ENCODE measurements at regions not wholly inside any gene's neighbourhood (a gene's known extent, or its start where the extent isn't known, plus 50 kb on each side); places are given as distances from the start of the nearest gene placed in this dataset.

DNA sequence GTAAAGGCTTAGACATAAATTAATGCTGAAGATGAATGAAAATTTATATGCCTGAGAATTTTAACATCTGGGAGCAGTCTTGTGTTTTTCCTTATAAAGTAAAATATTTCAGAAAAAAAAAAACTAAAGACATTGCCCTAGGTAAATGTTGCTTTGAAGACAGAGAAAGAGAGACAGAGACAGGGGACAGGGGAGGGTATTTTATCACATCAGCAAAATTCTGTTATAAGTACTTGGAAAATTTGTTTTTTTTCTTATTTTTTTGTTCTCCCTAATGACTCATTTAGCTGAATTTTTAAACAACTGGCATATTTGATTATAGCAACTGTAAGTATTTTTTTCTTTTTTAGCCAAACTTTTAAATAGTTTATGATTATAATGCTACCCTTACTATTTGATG, 1540.6 kb upstream of the GBE1 start:
- DNase-seq (no peak), ATAC-seq (replicated peaks in 1 of 4) (no peak)
- no peaks in the 10 kb centered on the region for H3K4me1 ChIP-seq (ENCODE audit: control insufficient read depth in 1 of 2, extremely low read depth in 1 of 2, insufficient read depth in 2 of 2, low read length in 2 of 2)
- ChIA-PET POLR2A (no interaction called here), CTCF (no interaction called here)
- H3K4me1 Mint-ChIP-seq, result no peaks in the 10 kb centered on the region
- no peak overlapping the region for H3K4me3 ChIP-seq (ENCODE audit: control insufficient read depth in 1 of 2, extremely low read depth in 1 of 2, low read length in 1 of 2)
- H3K27ac ChIP-seq (ENCODE audit: low read length), result no peak overlapping the region
- no peaks in the 10 kb centered on the region for H3K27me3 ChIP-seq (replicated peaks in 1 of 2; ENCODE audit: control insufficient read depth in 2 of 2, extremely low read depth in 1 of 2, insufficient read depth in 2 of 2, low read length in 1 of 2)
- H3K27ac Mint-ChIP-seq, result no peak overlapping the region
- H3K4me3 Mint-ChIP-seq, result no peak overlapping the region
- no peaks in the 10 kb centered on the region for H3K27me3 Mint-ChIP-seq
- H3K9me3 Mint-ChIP-seq, result peaks cover 6 to 29% (median 11%) of the 10 kb centered on the region in 3 donors
- no peaks in the 10 kb centered on the region for H3K36me3 Mint-ChIP-seq
- H3K9me3 ChIP-seq, result no peaks in the 10 kb centered on the region
- no peaks in the 10 kb centered on the region for H3K36me3 ChIP-seq (ENCODE audit: control insufficient read depth in 2 of 2, extremely low read depth in 1 of 2, insufficient read depth in 1 of 2, low read length in 1 of 2)

DNA sequence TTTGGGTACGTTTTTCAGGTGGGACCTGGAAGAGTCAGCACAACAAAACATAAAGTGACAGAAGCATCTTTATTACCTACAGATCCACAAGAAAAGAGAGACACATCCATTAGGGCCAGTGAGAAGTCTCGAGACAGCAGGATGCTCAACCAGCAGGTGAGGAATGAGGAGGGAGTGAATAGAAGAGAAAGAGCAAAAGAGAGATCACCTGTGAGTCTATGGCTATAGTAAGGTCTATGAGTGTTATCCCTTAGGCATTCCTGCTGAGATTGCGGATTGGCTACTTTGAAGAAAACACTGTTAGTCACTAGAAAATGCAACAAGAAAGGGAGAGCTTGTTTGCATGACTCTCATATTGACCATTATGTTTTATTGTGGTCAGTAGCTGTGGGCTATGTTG, 1556.2 kb upstream of the GBE1 start:
- POLR2A ChIA-PET, result no interaction called here
- Histone ChIP-seq H3K4me3 (ENCODE audit: control insufficient read depth in 1 of 2, extremely low read depth in 1 of 2, low read length in 1 of 2) (no peak overlapping the region), H3K4me1 (ENCODE audit: control insufficient read depth in 1 of 2, extremely low read depth in 1 of 2, insufficient read depth in 2 of 2, low read length in 2 of 2) (no peaks in the 10 kb centered on the region), H3K9me3 (no peaks in the 10 kb centered on the region), H3K27me3 (replicated peaks in 1 of 2; ENCODE audit: control insufficient read depth in 2 of 2, extremely low read depth in 1 of 2, insufficient read depth in 2 of 2, low read length in 1 of 2) (no peaks in the 10 kb centered on the region), H3K27ac (ENCODE audit: low read length) (no peak overlapping the region), H3K36me3 (ENCODE audit: control insufficient read depth in 2 of 2, extremely low read depth in 1 of 2, insufficient read depth in 1 of 2, low read length in 1 of 2) (no peaks in the 10 kb centered on the region)
- 40% methylated on average over 1 of the region's 3 CpGs for WGBS (ENCODE audit: insufficient coverage)
- no peaks in the 10 kb centered on the region for H3K36me3 Mint-ChIP-seq
- H3K27ac Mint-ChIP-seq, result no peak overlapping the region
- DNase-seq, result no peak
- H3K4me3 Mint-ChIP-seq, result no peak overlapping the region
- H3K9me3 Mint-ChIP-seq, result peaks cover 18 to 25% (median 22%) of the 10 kb centered on the region in 3 donors
- H3K4me1 Mint-ChIP-seq, result no peaks in the 10 kb centered on the region
- H3K27me3 Mint-ChIP-seq, result no peaks in the 10 kb centered on the region
- no peak for ATAC-seq (replicated peaks in 1 of 4)
- CTCF ChIA-PET, result no interaction called here

DNA sequence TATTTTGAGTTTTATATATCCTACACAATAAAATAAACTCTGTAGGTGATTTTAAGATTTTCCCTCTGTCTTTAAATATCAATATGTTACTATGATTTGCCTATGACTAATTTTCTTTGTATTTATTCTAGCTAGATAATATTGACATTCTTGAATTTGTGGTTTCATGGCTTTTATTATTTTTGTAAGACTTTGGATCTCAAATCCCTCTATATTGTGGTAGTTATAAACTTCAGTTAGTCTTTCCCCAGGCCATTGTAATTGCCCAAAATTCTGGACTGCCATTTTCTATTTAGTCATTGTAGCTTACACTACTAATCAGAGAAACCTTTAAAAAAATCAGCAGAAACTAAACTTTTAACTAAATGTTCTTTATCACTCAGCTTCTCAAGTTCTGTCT, 1559.3 kb upstream of the GBE1 start:
- Mint-ChIP-seq H3K36me3 (no peaks in the 10 kb centered on the region), H3K9me3 (peaks cover 24 to 31% (median 31%) of the 10 kb centered on the region in 3 donors), H3K27me3 (no peaks in the 10 kb centered on the region), H3K4me3 (no peak overlapping the region), H3K27ac (no peak overlapping the region), H3K4me1 (no peaks in the 10 kb centered on the region)
- Histone ChIP-seq H3K36me3 (ENCODE audit: control insufficient read depth in 2 of 2, extremely low read depth in 1 of 2, insufficient read depth in 1 of 2, low read length in 1 of 2) (no peaks in the 10 kb centered on the region), H3K4me3 (ENCODE audit: control insufficient read depth in 1 of 2, extremely low read depth in 1 of 2, low read length in 1 of 2) (no peak overlapping the region), H3K4me1 (ENCODE audit: control insufficient read depth in 1 of 2, extremely low read depth in 1 of 2, insufficient read depth in 2 of 2, low read length in 2 of 2) (no peaks in the 10 kb centered on the region), H3K27ac (ENCODE audit: low read length) (no peak overlapping the region), H3K27me3 (replicated peaks in 1 of 2; ENCODE audit: control insufficient read depth in 2 of 2, extremely low read depth in 1 of 2, insufficient read depth in 2 of 2, low read length in 1 of 2) (no peaks in the 10 kb centered on the region), H3K9me3 (no peaks in the 10 kb centered on the region)
- ATAC-seq (replicated peaks in 1 of 4) (no peak), DNase-seq (no peak)
- ChIA-PET CTCF (interaction anchor here in 1 of 2 donors (0.7 kb wide), 1 partner anchor 873 kb away, joined by 5 read pairs; no protein-coding TSS in a partner anchor), POLR2A (interaction anchor here in 1 of 2 donors (0.6 kb wide), 1 partner anchor 29 kb away, joined by 3 read pairs; no protein-coding TSS in a partner anchor)

DNA sequence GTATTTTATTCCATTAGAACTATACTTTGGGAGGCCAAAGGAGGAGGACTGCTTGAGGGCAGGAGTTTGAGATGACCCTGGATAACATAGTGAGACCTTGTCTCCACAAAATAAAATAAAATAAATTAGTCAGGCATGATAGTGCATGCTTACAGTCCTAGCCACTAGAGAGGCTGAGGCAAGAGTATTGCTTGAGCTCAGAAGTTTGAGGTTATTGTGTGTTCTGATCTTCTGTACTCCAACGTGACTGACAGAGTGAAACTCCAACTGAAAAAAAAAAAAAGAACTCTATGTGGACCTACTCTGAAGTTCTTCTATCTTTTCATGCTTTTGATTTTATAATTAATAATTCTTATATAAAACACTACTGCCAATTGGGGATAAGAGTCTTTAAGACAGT, 1560.0 kb upstream of the GBE1 start:
- ATAC-seq (replicated peaks in 1 of 4), result no peak
- ChIA-PET CTCF (no interaction called here), POLR2A (no interaction called here)
- Histone ChIP-seq H3K4me1 (ENCODE audit: control insufficient read depth in 1 of 2, extremely low read depth in 1 of 2, insufficient read depth in 2 of 2, low read length in 2 of 2) (no peaks in the 10 kb centered on the region), H3K27me3 (replicated peaks in 1 of 2; ENCODE audit: control insufficient read depth in 2 of 2, extremely low read depth in 1 of 2, insufficient read depth in 2 of 2, low read length in 1 of 2) (no peaks in the 10 kb centered on the region), H3K36me3 (ENCODE audit: control insufficient read depth in 2 of 2, extremely low read depth in 1 of 2, insufficient read depth in 1 of 2, low read length in 1 of 2) (no peaks in the 10 kb centered on the region), H3K9me3 (no peaks in the 10 kb centered on the region), H3K27ac (ENCODE audit: low read length) (no peak overlapping the region), H3K4me3 (ENCODE audit: control insufficient read depth in 1 of 2, extremely low read depth in 1 of 2, low read length in 1 of 2) (no peak overlapping the region)
- Mint-ChIP-seq H3K27me3 (no peaks in the 10 kb centered on the region), H3K9me3 (peaks cover 27 to 34% (median 33%) of the 10 kb centered on the region in 3 donors), H3K4me3 (no peak overlapping the region), H3K4me1 (no peaks in the 10 kb centered on the region), H3K27ac (no peak overlapping the region), H3K36me3 (no peaks in the 10 kb centered on the region)
- no peak for DNase-seq
- no CpG with 5 or more reads among the region's 1 CpG for WGBS (ENCODE audit: insufficient coverage)

DNA sequence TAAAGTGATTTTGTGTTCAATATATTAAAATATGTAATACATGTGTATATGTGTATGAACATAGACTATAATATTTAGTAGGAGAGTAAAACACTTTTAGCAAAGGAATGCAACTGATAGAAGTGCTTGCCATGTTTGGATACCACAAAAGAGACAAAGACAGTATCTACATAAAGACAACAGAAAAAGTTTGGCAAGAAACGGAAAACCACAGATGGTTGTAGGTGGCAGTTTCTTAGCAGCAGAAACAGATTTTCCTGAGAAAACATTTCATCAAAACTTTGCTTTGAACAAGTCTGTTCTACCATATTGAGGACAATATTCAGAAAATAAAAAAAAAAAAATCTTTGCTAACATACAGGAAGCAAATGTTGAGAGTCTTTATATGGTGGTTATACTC, 1560.4 kb upstream of the GBE1 start:
- no peak overlapping the region for H3K4me3 Mint-ChIP-seq
- WGBS (ENCODE audit: insufficient coverage), result no CpG with 5 or more reads among the region's 1 CpG

DNA sequence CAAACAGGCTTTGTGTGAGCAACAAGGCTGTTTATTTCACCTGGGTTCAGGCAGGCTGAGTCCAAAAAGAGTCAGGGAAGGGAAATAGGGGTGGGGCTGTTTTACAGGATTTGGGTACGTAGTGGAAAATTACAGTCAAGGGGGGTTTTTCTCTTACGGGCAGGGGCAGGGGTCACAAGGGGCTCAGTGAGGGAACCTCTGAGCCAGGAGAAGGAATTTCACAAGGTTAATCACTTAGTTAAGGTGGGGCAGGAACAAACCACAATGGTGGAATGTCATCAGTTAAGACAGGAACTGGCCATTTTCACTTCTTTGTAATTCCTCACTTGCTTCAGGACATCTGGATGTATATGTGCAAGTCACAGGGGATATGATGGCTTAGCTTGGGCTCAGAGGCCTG, 1592.8 kb upstream of the GBE1 start:
- CTCF ChIA-PET, result no interaction called here
- peaks cover 21 to 33% (median 27%) of the 10 kb centered on the region in 3 donors for H3K9me3 Mint-ChIP-seq
- Histone ChIP-seq H3K27me3 (replicated peaks in 1 of 2; ENCODE audit: control insufficient read depth in 2 of 2, extremely low read depth in 1 of 2, insufficient read depth in 2 of 2, low read length in 1 of 2) (no peaks in the 10 kb centered on the region), H3K4me3 (ENCODE audit: control insufficient read depth in 1 of 2, extremely low read depth in 1 of 2, low read length in 1 of 2) (no peak overlapping the region), H3K36me3 (ENCODE audit: control insufficient read depth in 2 of 2, extremely low read depth in 1 of 2, insufficient read depth in 1 of 2, low read length in 1 of 2) (no peaks in the 10 kb centered on the region), H3K27ac (ENCODE audit: low read length) (no peak overlapping the region), H3K4me1 (ENCODE audit: control insufficient read depth in 1 of 2, extremely low read depth in 1 of 2, insufficient read depth in 2 of 2, low read length in 2 of 2) (no peaks in the 10 kb centered on the region), H3K9me3 (no peaks in the 10 kb centered on the region)
- WGBS (ENCODE audit: insufficient coverage), result 90% methylated on average over 1 of the region's 2 CpGs
- POLR2A ChIA-PET, result no interaction called here
- no peak overlapping the region for H3K4me3 Mint-ChIP-seq
- H3K36me3 Mint-ChIP-seq, result no peaks in the 10 kb centered on the region
- H3K4me1 Mint-ChIP-seq, result no peaks in the 10 kb centered on the region
- no peaks in the 10 kb centered on the region for H3K27me3 Mint-ChIP-seq
- DNase-seq, result no peak
- H3K27ac Mint-ChIP-seq, result no peak overlapping the region
- no peak for ATAC-seq (replicated peaks in 1 of 4)

More for the DNA sequence above, 1560.4 kb upstream of the GBE1 start:
- H3K9me3 Mint-ChIP-seq, result peaks cover 27 to 34% (median 33%) of the 10 kb centered on the region in 3 donors
- POLR2A ChIA-PET, result no interaction called here
- no peaks in the 10 kb centered on the region for H3K27me3 Mint-ChIP-seq
- CTCF ChIA-PET, result no interaction called here
- no peaks in the 10 kb centered on the region for H3K4me1 ChIP-seq (ENCODE audit: control insufficient read depth in 1 of 2, extremely low read depth in 1 of 2, insufficient read depth in 2 of 2, low read length in 2 of 2)
- ATAC-seq (replicated peaks in 1 of 4) (no peak), DNase-seq (no peak)
- no peak overlapping the region for H3K27ac ChIP-seq (ENCODE audit: low read length)
- no peaks in the 10 kb centered on the region for H3K27me3 ChIP-seq (replicated peaks in 1 of 2; ENCODE audit: control insufficient read depth in 2 of 2, extremely low read depth in 1 of 2, insufficient read depth in 2 of 2, low read length in 1 of 2)
- H3K36me3 ChIP-seq (ENCODE audit: control insufficient read depth in 2 of 2, extremely low read depth in 1 of 2, insufficient read depth in 1 of 2, low read length in 1 of 2), result no peaks in the 10 kb centered on the region
- H3K27ac Mint-ChIP-seq, result no peak overlapping the region
- no peaks in the 10 kb centered on the region for H3K9me3 ChIP-seq
- H3K36me3 Mint-ChIP-seq, result no peaks in the 10 kb centered on the region
- no peaks in the 10 kb centered on the region for H3K4me1 Mint-ChIP-seq
- no peak overlapping the region for H3K4me3 ChIP-seq (ENCODE audit: control insufficient read depth in 1 of 2, extremely low read depth in 1 of 2, low read length in 1 of 2)

DNA sequence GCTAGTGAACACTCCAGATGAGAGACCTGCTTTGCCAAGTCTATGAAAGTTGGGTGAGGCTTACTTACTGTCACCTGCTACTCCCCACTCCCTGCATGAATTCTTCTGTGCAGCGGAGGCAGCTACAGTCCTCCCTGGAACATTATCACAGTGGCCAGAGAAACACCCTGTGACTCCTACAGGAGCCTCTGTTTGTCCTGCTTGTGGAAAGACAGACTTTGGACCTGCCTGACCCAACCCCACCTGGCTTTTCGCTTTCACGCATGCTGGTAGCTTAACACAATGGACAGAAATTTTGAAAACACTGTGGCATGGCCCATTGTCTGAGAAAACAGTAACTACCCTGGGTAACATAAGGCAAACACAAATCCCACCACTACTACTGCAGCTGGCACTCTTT, 1565.5 kb upstream of the CADM2 start:
- no peak overlapping the region for H3K4me3 ChIP-seq (ENCODE audit: control insufficient read depth in 1 of 2, extremely low read depth in 1 of 2, low read length in 1 of 2)
- Mint-ChIP-seq H3K36me3 (no peaks in the 10 kb centered on the region), H3K4me1 (no peaks in the 10 kb centered on the region), H3K27me3 (no peaks in the 10 kb centered on the region), H3K27ac (no peak overlapping the region), H3K4me3 (no peak overlapping the region), H3K9me3 (peaks cover 23 to 33% (median 23%) of the 10 kb centered on the region in 3 donors)
- no peaks in the 10 kb centered on the region for H3K4me1 ChIP-seq (ENCODE audit: control insufficient read depth in 1 of 2, extremely low read depth in 1 of 2, insufficient read depth in 2 of 2, low read length in 2 of 2)
- H3K27ac ChIP-seq (ENCODE audit: low read length), result no peak overlapping the region
- no peaks in the 10 kb centered on the region for H3K27me3 ChIP-seq (replicated peaks in 1 of 2; ENCODE audit: control insufficient read depth in 2 of 2, extremely low read depth in 1 of 2, insufficient read depth in 2 of 2, low read length in 1 of 2)
- no peaks in the 10 kb centered on the region for H3K9me3 ChIP-seq
- no peaks in the 10 kb centered on the region for H3K36me3 ChIP-seq (ENCODE audit: control insufficient read depth in 2 of 2, extremely low read depth in 1 of 2, insufficient read depth in 1 of 2, low read length in 1 of 2)
- DNase-seq, result no peak
- ATAC-seq (replicated peaks in 1 of 4), result no peak
- 92% methylated on average over 3 of the region's 3 CpGs for WGBS (ENCODE audit: insufficient coverage)
- ChIA-PET CTCF (no interaction called here), POLR2A (no interaction called here)
